ENCODE measurements at regions not wholly inside any gene's neighbourhood (a gene's known extent, or its start where the extent isn't known, plus 50 kb on each side); places are given as distances from the start of the nearest gene placed in this dataset.

GRCh38 chr3:175980486-175981090, 1121.5 kb downstream of the NAALADL2 start:
- ATAC-seq: no peak

GRCh38 chr3:175977968-175978752, 1119.0 kb downstream of the NAALADL2 start:
- intact Hi-C loops (cut with DNase I): no loop called here
- Histone ChIP-seq H3K27me3 (ENCODE audit: insufficient read depth in 3 of 3, low read length in 2 of 3) (no peaks in the 10 kb centered on the region), H3K27ac (no peak overlapping the region), H3K4me1 (no peaks in the 10 kb centered on the region), H3K4me3 (no peak overlapping the region), H3K9me3 (no peaks in the 10 kb centered on the region), H3K36me3 (ENCODE audit: insufficient read depth in 1 of 2, low read depth in 1 of 2) (no peaks in the 10 kb centered on the region)
- no peak for TF ChIP-seq CTCF (IDR thresholded peaks at IDR 0.05)
- no peak for DNase-seq
- ATAC-seq: no peak
- 96% methylated on average over 32 of the region's 32 CpGs for WGBS, 3 donors

More at GRCh38 chr3:175980486-175981090, 1121.5 kb downstream of the NAALADL2 start:
- intact Hi-C loops (cut with DNase I): no loop called here
- 52 to 72% (median 60%) methylated on average over 2 of the region's 2 CpGs for WGBS, 3 donors
- no peaks in the 10 kb centered on the region for H3K27me3 ChIP-seq (ENCODE audit: insufficient read depth in 3 of 3, low read length in 2 of 3)
- no peak for TF ChIP-seq CTCF (IDR thresholded peaks at IDR 0.05)
- H3K4me3 ChIP-seq: no peak overlapping the region
- H3K9me3 ChIP-seq: no peaks in the 10 kb centered on the region
- H3K36me3 ChIP-seq (ENCODE audit: insufficient read depth in 1 of 2, low read depth in 1 of 2): no peaks in the 10 kb centered on the region
- DNase-seq: no peak
- H3K27ac ChIP-seq: no peak overlapping the region
- H3K4me1 ChIP-seq: no peaks in the 10 kb centered on the region

- H3K9me3 ChIP-seq: no peaks in the 10 kb centered on the region
- no peak overlapping the region for H3K27ac ChIP-seq
- no peaks in the 10 kb centered on the region for H3K4me1 ChIP-seq
- intact Hi-C loops (cut with DNase I): no loop called here
- no peaks in the 10 kb centered on the region for H3K36me3 ChIP-seq (ENCODE audit: insufficient read depth in 1 of 2, low read depth in 1 of 2)
- WGBS, 3 donors: 84 to 90% (median 87%) methylated on average over 3 of the region's 3 CpGs
- H3K4me3 ChIP-seq: no peak overlapping the region
- no peak for ATAC-seq
- no peaks in the 10 kb centered on the region for H3K27me3 ChIP-seq (ENCODE audit: insufficient read depth in 3 of 3, low read length in 2 of 3)
- TF ChIP-seq CTCF (IDR thresholded peaks at IDR 0.05): no peak
- no peak for DNase-seq
These were observed 1110.3 kb downstream of the NAALADL2 start for GRCh38 chr3:175969456-175969855.

- H3K27me3 ChIP-seq (ENCODE audit: insufficient read depth in 3 of 3, low read length in 2 of 3): no peaks in the 10 kb centered on the region
- WGBS, 3 donors: 7 to 16% (median 10%) methylated on average over 1 of the region's 1 CpG
- no peak overlapping the region for H3K4me3 ChIP-seq
- no peak for ATAC-seq
- no peaks in the 10 kb centered on the region for H3K9me3 ChIP-seq
- intact Hi-C loops (cut with DNase I): no loop called here
- no peaks in the 10 kb centered on the region for H3K36me3 ChIP-seq (ENCODE audit: insufficient read depth in 1 of 2, low read depth in 1 of 2)
- H3K4me1 ChIP-seq: no peaks in the 10 kb centered on the region
- TF ChIP-seq CTCF (IDR thresholded peaks at IDR 0.05): no peak
- H3K27ac ChIP-seq: no peak overlapping the region
- DNase-seq: no peak
These were observed 1105.9 kb downstream of the NAALADL2 start for GRCh38 chr3:175965036-175965435.

All from psoas muscle (tissue), 7 donors.